Kidney (tissue), 13 donors: ENCODE measurements at regions not wholly inside any gene's neighbourhood (a gene's known extent, or its start where the extent isn't known, plus 50 kb on each side); places are given as distances from the start of the nearest gene placed in this dataset.

Experiments used
- DNase-seq, 5 donors: peaks; one replicate each; pipeline ENCODE4 v3.0.0-alpha.2; 2013 to 2020
- FAIRE-seq: peaks from 2 replicates; lab custom pipeline; 2012; peaks lifted over from hg19 to GRCh38; lab: Jason Lieb, UNC
- H3K27ac ChIP-seq, 2 donors: one replicate each; pipeline ENCODE4 v1.7.0; 2013; ENCODE audit warnings: low read depth in 2 of 2, low read length in 2 of 2, inconsistent platforms in 1 of 2
- H3K27me3 ChIP-seq: one replicate; pipeline ENCODE4 v1.7.1; 2013; ENCODE audit warnings: low read length, inconsistent platforms; ENCODE audit not compliant: control insufficient read depth, insufficient read depth
- H3K36me3 ChIP-seq, 3 donors: one replicate each; pipeline versions ENCODE4 v1.7.0 to v1.7.1; 2013; ENCODE audit warnings: low read length in 3 of 3, control low read depth in 1 of 3, inconsistent platforms in 1 of 3; ENCODE audit not compliant: insufficient read depth in 3 of 3, control insufficient read depth in 2 of 3
- H3K4me1 ChIP-seq, 3 donors: one replicate each; pipeline versions ENCODE4 v1.7.0 to v1.7.1; 2013; ENCODE audit warnings: low read length in 3 of 3, inconsistent platforms in 1 of 3, low read depth in 1 of 3; ENCODE audit not compliant: control insufficient read depth in 2 of 3, insufficient read depth in 2 of 3
- H3K4me3 ChIP-seq, 3 donors: one replicate each; pipeline versions ENCODE4 v1.7.0 to v1.8.1; 2013; ENCODE audit warnings: low read length in 3 of 3, control low read depth in 1 of 3, inconsistent platforms in 1 of 3
- H3K9ac ChIP-seq, 3 donors: one replicate each; pipeline versions ENCODE4 v1.7.0 to v1.7.1; 2013; ENCODE audit warnings: low read length in 3 of 3, control low read depth in 1 of 3, inconsistent platforms in 1 of 3
- H3K9me3 ChIP-seq, 3 donors: one replicate each; pipeline versions ENCODE4 v1.7.0 to v1.7.1; 2013; ENCODE audit warnings: low read length in 3 of 3, control low read depth in 1 of 3, inconsistent platforms in 1 of 3; ENCODE audit not compliant: control insufficient read depth in 2 of 3, insufficient read depth in 1 of 3
- intact Hi-C: fragments of 100-400 bp; cut with DNase I; formaldehyde crosslinking; loops from one replicate; pipeline ENCODE4 v1.11.1; 2022
- TF ChIP-seq, protein P1 (sequence below): IDR thresholded peaks from 3 replicates; pipeline ENCODE4 v1.5.1; 2012; ENCODE audit warnings: mild to moderate bottlenecking, moderate library complexity, borderline replicate concordance; ENCODE audit not compliant: insufficient read depth; ENCODE audit errors: extremely low read depth
- donor health status: control.
- donor health status: control.
- donor health status: control.
- donor health status: control.
- donor health status: control.
- donor health status: DM: yes; HTN: yes; CAD: no.
- donor health status: Normal renal cell carcinoma (clear cell type).

DNA sequence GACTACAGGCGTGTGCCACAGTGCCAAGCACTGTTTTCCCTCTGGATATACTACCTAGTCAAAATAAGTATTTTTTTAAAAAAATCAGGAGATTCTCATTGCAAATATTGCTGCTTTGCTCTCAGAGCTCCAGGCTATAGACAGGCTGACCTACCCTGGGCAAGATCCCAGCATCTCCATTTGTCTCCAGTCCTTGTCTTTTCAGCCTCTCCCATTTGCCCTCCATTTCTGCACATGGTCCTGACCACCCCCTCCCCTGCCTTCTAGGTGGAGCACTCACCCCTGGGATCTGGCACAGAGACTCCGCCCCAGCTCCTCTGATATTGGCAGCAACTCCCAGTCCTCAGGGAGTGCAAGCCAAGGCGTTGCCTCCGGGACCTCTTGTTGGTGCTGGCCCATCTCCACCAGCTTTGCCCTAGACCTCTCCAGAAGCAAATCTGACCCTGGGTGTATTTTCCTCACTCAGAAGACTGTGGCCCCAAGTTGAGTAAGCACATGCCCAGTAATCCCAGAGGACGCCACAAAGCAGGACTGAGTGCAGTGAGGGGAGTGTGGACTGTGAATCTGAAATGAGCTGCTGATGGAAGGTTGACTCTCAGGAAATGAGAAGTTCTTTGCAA, 120.6 kb downstream of the MTPAP start:
- Histone ChIP-seq H3K9me3 (no peaks in the 10 kb centered on the region), H3K27ac (no peak overlapping the region), H3K36me3 (no peaks in the 10 kb centered on the region), H3K9ac (no peak overlapping the region), H3K4me3 (no peak overlapping the region), H3K27me3 (no peaks in the 10 kb centered on the region), H3K4me1 (no peaks in the 10 kb centered on the region)
- TF ChIP-seq, protein P1, sequence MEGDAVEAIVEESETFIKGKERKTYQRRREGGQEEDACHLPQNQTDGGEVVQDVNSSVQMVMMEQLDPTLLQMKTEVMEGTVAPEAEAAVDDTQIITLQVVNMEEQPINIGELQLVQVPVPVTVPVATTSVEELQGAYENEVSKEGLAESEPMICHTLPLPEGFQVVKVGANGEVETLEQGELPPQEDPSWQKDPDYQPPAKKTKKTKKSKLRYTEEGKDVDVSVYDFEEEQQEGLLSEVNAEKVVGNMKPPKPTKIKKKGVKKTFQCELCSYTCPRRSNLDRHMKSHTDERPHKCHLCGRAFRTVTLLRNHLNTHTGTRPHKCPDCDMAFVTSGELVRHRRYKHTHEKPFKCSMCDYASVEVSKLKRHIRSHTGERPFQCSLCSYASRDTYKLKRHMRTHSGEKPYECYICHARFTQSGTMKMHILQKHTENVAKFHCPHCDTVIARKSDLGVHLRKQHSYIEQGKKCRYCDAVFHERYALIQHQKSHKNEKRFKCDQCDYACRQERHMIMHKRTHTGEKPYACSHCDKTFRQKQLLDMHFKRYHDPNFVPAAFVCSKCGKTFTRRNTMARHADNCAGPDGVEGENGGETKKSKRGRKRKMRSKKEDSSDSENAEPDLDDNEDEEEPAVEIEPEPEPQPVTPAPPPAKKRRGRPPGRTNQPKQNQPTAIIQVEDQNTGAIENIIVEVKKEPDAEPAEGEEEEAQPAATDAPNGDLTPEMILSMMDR: no peak
- intact Hi-C loops: no loop called here
- FAIRE-seq (no peak), DNase-seq (no peak)

DNA sequence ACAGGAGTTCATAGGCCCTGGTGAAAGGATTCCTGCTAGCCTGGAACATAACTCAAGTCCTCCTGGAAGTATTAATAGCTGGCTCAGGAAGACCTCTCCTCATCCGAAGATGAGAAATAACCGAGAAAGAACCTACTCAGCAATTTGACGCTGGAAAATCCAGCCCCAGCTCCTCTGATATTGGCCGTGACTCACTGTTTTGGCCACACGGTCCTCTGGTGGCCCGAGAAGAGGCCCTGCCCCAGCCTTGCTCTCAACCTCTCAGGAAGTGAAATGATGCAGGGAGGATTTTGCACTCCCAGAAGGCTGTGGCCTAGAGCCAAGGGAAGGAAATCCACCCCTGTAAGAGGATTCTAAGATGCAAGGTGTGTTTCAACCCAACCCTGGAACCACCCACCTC, 121.6 kb downstream of the MTPAP start:
- H3K4me3 ChIP-seq: no peak overlapping the region

DNA sequence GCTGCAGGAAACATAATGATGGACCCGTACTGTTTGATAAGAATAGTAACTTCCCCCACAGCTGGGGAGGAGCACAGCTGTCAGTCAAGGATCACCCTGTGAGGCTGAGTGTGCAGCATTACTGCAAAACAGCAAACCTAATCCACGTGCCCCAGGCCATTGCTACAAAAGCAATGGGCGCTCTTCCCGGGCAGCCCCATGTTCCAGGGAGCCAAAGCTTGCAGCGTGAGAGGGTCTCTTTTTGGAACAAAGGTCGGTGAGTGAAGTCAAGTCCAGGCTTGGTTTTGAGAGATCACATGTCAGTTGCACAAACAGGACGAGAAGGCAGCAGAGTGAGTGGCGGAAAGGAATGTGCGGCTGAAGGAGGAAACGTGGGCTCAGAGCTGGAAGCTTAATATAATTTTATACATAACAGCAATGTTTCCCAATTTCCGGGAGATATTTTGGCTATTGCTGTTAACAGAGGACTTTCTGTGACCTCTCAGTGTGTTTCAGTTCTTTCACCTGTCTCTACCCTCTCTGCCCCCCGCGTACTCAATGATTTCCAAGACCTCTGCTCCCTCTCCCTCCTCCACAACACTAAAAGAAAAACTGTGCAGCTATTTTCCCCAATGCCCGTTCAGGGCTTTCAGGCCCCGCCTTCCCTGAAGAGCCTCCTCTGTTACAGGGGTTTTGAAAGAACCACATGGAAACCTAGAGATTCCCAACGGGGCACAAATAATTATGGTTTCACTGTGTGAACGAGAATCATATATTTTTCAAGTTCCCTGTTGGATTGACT, 128.9 kb downstream of the MTPAP start:
- no peak overlapping the region for H3K9ac ChIP-seq
- H3K9me3 ChIP-seq: no peaks in the 10 kb centered on the region
- no peaks in the 10 kb centered on the region for H3K36me3 ChIP-seq
- peaks cover 0 to 8% (median 0%) of the 10 kb centered on the region in 3 donors for H3K4me1 ChIP-seq
- peak overlapping the region; percentile 23 to 45 for H3K27ac ChIP-seq
- DNase-seq (peak in 4 of 5 donors; percentile 70 to 88 (median 79)), FAIRE-seq (no peak)
- intact Hi-C loops: no loop called here
- TF ChIP-seq, protein P1: no peak
- H3K4me3 ChIP-seq: peak overlapping the region; percentile 3 to 33 (median 28)
- H3K27me3 ChIP-seq: no peaks in the 10 kb centered on the region

More for the DNA sequence above, 121.6 kb downstream of the MTPAP start:
- H3K9ac ChIP-seq: no peak overlapping the region
- H3K4me1 ChIP-seq: no peaks in the 10 kb centered on the region
- no peak for FAIRE-seq
- no peaks in the 10 kb centered on the region for H3K36me3 ChIP-seq
- peak in 1 of 5 donors; percentile 37 for DNase-seq
- no peaks in the 10 kb centered on the region for H3K9me3 ChIP-seq
- no peak overlapping the region for H3K27ac ChIP-seq
- intact Hi-C loops: no loop called here
- no peaks in the 10 kb centered on the region for H3K27me3 ChIP-seq
- TF ChIP-seq, protein P1: no peak
